ENCODE measurements at regions not wholly inside any gene's neighbourhood (a gene's known extent, or its start where the extent isn't known, plus 50 kb on each side); places are given as distances from the start of the nearest gene placed in this dataset.

GRCh38 chr10:129277841-129278240, 189.2 kb upstream of the MGMT start:
- no peaks in the 10 kb centered on the region for H3K36me3 ChIP-seq (ENCODE audit: insufficient read depth, low read length)
- H3K4me3 ChIP-seq (ENCODE audit: low read length): no peak overlapping the region
- no peak overlapping the region for H3K4me2 ChIP-seq (ENCODE audit: low read length)
- no peaks in the 10 kb centered on the region for H3K27me3 ChIP-seq (ENCODE audit: control insufficient read depth, insufficient read depth, low read length)
- no peaks in the 10 kb centered on the region for H3K4me1 ChIP-seq (ENCODE audit: control insufficient read depth, insufficient read depth, low read length)
- H3K9me3 ChIP-seq (replicated peaks; ENCODE audit: low read length): peaks cover 9% of the 10 kb centered on the region
- no peak overlapping the region for H3K9ac ChIP-seq (ENCODE audit: low read depth, low read length)

DNA sequence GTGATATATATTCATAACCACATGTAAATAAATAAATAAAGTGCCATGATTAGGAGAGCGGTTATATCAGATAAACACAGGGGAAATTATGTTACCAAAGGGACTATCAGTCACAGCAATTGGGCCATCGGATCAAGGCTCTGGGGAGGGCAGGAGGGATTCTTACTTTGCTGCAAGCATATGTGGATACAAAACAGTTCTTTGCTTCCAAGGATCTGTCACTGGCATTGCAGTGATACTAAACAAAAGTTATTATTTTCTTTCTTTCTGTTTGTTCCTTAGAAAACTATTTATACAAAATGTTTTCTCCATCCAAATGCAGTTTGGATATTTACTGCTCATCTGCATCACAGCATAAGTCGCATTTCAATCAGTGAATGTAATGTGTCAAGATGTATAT, 188.4 kb upstream of the MGMT start:
- Histone ChIP-seq H3K4me2 (ENCODE audit: low read length) (no peak overlapping the region), H3K4me3 (ENCODE audit: low read length) (no peak overlapping the region), H3K4me1 (ENCODE audit: control insufficient read depth, insufficient read depth, low read length) (no peaks in the 10 kb centered on the region), H3K36me3 (ENCODE audit: insufficient read depth, low read length) (no peaks in the 10 kb centered on the region), H3K9ac (ENCODE audit: low read depth, low read length) (no peak overlapping the region), H3K9me3 (replicated peaks; ENCODE audit: low read length) (peaks cover 9% of the 10 kb centered on the region), H3K27me3 (ENCODE audit: control insufficient read depth, insufficient read depth, low read length) (no peaks in the 10 kb centered on the region)

- no peaks in the 10 kb centered on the region for H3K27me3 ChIP-seq (ENCODE audit: control insufficient read depth, insufficient read depth, low read length)
- H3K9me3 ChIP-seq (replicated peaks; ENCODE audit: low read length): peaks cover 9% of the 10 kb centered on the region
- no peak overlapping the region for H3K9ac ChIP-seq (ENCODE audit: low read depth, low read length)
- H3K4me2 ChIP-seq (ENCODE audit: low read length): no peak overlapping the region
- H3K4me1 ChIP-seq (ENCODE audit: control insufficient read depth, insufficient read depth, low read length): no peaks in the 10 kb centered on the region
- H3K4me3 ChIP-seq (ENCODE audit: low read length): no peak overlapping the region
- no peaks in the 10 kb centered on the region for H3K36me3 ChIP-seq (ENCODE audit: insufficient read depth, low read length)
Observed at GRCh38 chr10:129279446-129280154, 187.4 kb upstream of the MGMT start.

GRCh38 chr10:129280155-129280502, 186.9 kb upstream of the MGMT start:
- Histone ChIP-seq H3K36me3 (ENCODE audit: insufficient read depth, low read length) (no peaks in the 10 kb centered on the region), H3K4me1 (ENCODE audit: control insufficient read depth, insufficient read depth, low read length) (no peaks in the 10 kb centered on the region), H3K4me2 (ENCODE audit: low read length) (no peak overlapping the region), H3K9ac (ENCODE audit: low read depth, low read length) (no peak overlapping the region), H3K4me3 (ENCODE audit: low read length) (no peak overlapping the region), H3K9me3 (replicated peaks; ENCODE audit: low read length) (peaks cover 9% of the 10 kb centered on the region), H3K27me3 (ENCODE audit: control insufficient read depth, insufficient read depth, low read length) (no peaks in the 10 kb centered on the region)

GRCh38 chr10:129280908-129281586, 186.0 kb upstream of the MGMT start:
- H3K27me3 ChIP-seq (ENCODE audit: control insufficient read depth, insufficient read depth, low read length): no peaks in the 10 kb centered on the region
- no peak overlapping the region for H3K4me2 ChIP-seq (ENCODE audit: low read length)
- no peaks in the 10 kb centered on the region for H3K36me3 ChIP-seq (ENCODE audit: insufficient read depth, low read length)
- no peak overlapping the region for H3K4me3 ChIP-seq (ENCODE audit: low read length)
- peaks cover 9% of the 10 kb centered on the region for H3K9me3 ChIP-seq (replicated peaks; ENCODE audit: low read length)
- H3K4me1 ChIP-seq (ENCODE audit: control insufficient read depth, insufficient read depth, low read length): no peaks in the 10 kb centered on the region
- no peak overlapping the region for H3K9ac ChIP-seq (ENCODE audit: low read depth, low read length)

DNA sequence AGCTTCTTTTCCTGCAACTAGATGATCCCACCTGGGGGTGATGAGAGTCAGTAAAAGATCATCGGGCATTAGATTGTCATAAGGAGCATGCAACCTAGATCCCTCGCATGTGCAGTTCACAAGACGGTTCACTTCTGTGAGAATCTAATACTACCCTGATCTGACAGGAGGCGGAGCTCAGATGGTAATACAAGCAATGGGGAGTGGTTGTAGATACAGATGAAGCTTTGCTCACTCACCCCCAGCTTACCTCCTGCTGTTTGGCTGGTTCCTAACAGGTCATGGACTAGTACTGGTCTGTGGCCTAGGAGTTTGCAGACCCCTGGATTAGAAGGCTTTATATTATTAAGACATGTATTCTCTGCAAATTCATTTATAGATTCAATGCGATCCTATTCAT, 181.6 kb upstream of the MGMT start:
- Histone ChIP-seq H3K4me1 (ENCODE audit: control insufficient read depth, insufficient read depth, low read length) (no peaks in the 10 kb centered on the region), H3K4me3 (ENCODE audit: low read length) (no peak overlapping the region), H3K4me2 (ENCODE audit: low read length) (no peak overlapping the region), H3K9ac (ENCODE audit: low read depth, low read length) (no peak overlapping the region), H3K27me3 (ENCODE audit: control insufficient read depth, insufficient read depth, low read length) (no peaks in the 10 kb centered on the region), H3K9me3 (replicated peaks; ENCODE audit: low read length) (peaks cover 5% of the 10 kb centered on the region), H3K36me3 (ENCODE audit: insufficient read depth, low read length) (no peaks in the 10 kb centered on the region)

GRCh38 chr10:129288999-129289584, 177.9 kb upstream of the MGMT start:
- no peaks in the 10 kb centered on the region for H3K4me1 ChIP-seq (ENCODE audit: control insufficient read depth, insufficient read depth, low read length)
- no peak overlapping the region for H3K4me2 ChIP-seq (ENCODE audit: low read length)
- no peaks in the 10 kb centered on the region for H3K27me3 ChIP-seq (ENCODE audit: control insufficient read depth, insufficient read depth, low read length)
- no peak overlapping the region for H3K9ac ChIP-seq (ENCODE audit: low read depth, low read length)
- H3K36me3 ChIP-seq (ENCODE audit: insufficient read depth, low read length): no peaks in the 10 kb centered on the region
- peaks cover 3% of the 10 kb centered on the region for H3K9me3 ChIP-seq (replicated peaks; ENCODE audit: low read length)
- H3K4me3 ChIP-seq (ENCODE audit: low read length): no peak overlapping the region

- H3K36me3 ChIP-seq (ENCODE audit: insufficient read depth, low read length): no peaks in the 10 kb centered on the region
- H3K27me3 ChIP-seq (ENCODE audit: control insufficient read depth, insufficient read depth, low read length): no peaks in the 10 kb centered on the region
- peaks cover 3% of the 10 kb centered on the region for H3K9me3 ChIP-seq (replicated peaks; ENCODE audit: low read length)
- no peak overlapping the region for H3K4me2 ChIP-seq (ENCODE audit: low read length)
- no peak overlapping the region for H3K9ac ChIP-seq (ENCODE audit: low read depth, low read length)
- H3K4me3 ChIP-seq (ENCODE audit: low read length): no peak overlapping the region
- H3K4me1 ChIP-seq (ENCODE audit: control insufficient read depth, insufficient read depth, low read length): no peaks in the 10 kb centered on the region
Observed at GRCh38 chr10:129293991-129294700, 172.9 kb upstream of the MGMT start.

GRCh38 chr10:129294944-129295343, 172.1 kb upstream of the MGMT start:
- Histone ChIP-seq H3K27me3 (ENCODE audit: control insufficient read depth, insufficient read depth, low read length) (no peaks in the 10 kb centered on the region), H3K9ac (ENCODE audit: low read depth, low read length) (no peak overlapping the region), H3K4me1 (ENCODE audit: control insufficient read depth, insufficient read depth, low read length) (no peaks in the 10 kb centered on the region), H3K4me2 (ENCODE audit: low read length) (no peak overlapping the region), H3K36me3 (ENCODE audit: insufficient read depth, low read length) (no peaks in the 10 kb centered on the region), H3K4me3 (ENCODE audit: low read length) (no peak overlapping the region), H3K9me3 (replicated peaks; ENCODE audit: low read length) (peaks cover 3% of the 10 kb centered on the region)

GRCh38 chr10:129305046-129305445, 162.0 kb upstream of the MGMT start:
- Histone ChIP-seq H3K4me1 (ENCODE audit: control insufficient read depth, insufficient read depth, low read length) (no peaks in the 10 kb centered on the region), H3K4me3 (ENCODE audit: low read length) (no peak overlapping the region), H3K9ac (ENCODE audit: low read depth, low read length) (no peak overlapping the region), H3K36me3 (ENCODE audit: insufficient read depth, low read length) (no peaks in the 10 kb centered on the region), H3K4me2 (ENCODE audit: low read length) (no peak overlapping the region), H3K27me3 (ENCODE audit: control insufficient read depth, insufficient read depth, low read length) (no peaks in the 10 kb centered on the region), H3K9me3 (replicated peaks; ENCODE audit: low read length) (no peaks in the 10 kb centered on the region)

DNA sequence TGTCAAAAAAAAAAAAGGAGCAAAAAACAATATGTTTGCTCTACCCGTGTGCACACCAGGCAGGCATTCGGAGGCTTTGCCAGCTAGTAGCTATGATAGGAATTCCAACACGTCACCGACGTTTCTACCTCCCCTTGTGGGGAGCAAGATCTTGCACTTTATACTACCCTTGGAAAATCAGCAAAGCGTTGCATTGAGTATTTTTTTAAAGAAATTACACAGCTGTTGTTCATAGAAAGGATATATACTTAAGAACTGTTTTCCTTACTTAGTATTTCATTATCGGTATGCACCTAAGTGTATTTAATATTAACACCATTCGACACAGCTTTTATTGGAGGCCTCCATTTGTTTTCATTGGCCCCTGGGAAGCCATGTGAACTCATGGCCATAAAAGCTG, 159.9 kb upstream of the MGMT start:
- Histone ChIP-seq H3K27me3 (ENCODE audit: control insufficient read depth, insufficient read depth, low read length) (no peaks in the 10 kb centered on the region), H3K9ac (ENCODE audit: low read depth, low read length) (no peak overlapping the region), H3K4me1 (ENCODE audit: control insufficient read depth, insufficient read depth, low read length) (no peaks in the 10 kb centered on the region), H3K4me2 (ENCODE audit: low read length) (no peak overlapping the region), H3K4me3 (ENCODE audit: low read length) (no peak overlapping the region), H3K36me3 (ENCODE audit: insufficient read depth, low read length) (no peaks in the 10 kb centered on the region), H3K9me3 (replicated peaks; ENCODE audit: low read length) (no peaks in the 10 kb centered on the region)
